CD4-positive, alpha-beta T cell treated with Interleukin-12 subunit alpha and Interleukin-12 subunit beta, for 1 hour (primary cell): ENCODE measurements at regions not wholly inside any gene's neighbourhood (a gene's known extent, or its start where the extent isn't known, plus 50 kb on each side); places are given as distances from the start of the nearest gene placed in this dataset.
"Not testable (repeated sequence)": the region's sequence is repeated elsewhere in the genome, so short reads cannot be mapped to it uniquely, and the experiment has no call there.

Experiments used
- DNase-seq: peaks from one replicate; pipeline ENCODE4 v3.0.0-alpha.2; 2020

GRCh38 chr1:220942278-220942677, 63.0 kb downstream of the HLX start:
- no peak for DNase-seq

GRCh38 chr1:220942914-220943313, 63.7 kb downstream of the HLX start:
- DNase-seq: not testable (repeated sequence)

GRCh38 chr1:220943319-220943996, 64.2 kb downstream of the HLX start:
- DNase-seq: no peak

GRCh38 chr1:220950576-220950975, 71.3 kb downstream of the HLX start:
- no peak for DNase-seq

GRCh38 chr1:220952961-220953643, 73.9 kb downstream of the HLX start:
- DNase-seq: no peak

- DNase-seq: no peak
Measured at GRCh38 chr1:220954321-220955075, 75.3 kb downstream of the HLX start.

- DNase-seq: no peak
Measured at GRCh38 chr1:220955116-220955515, 75.9 kb downstream of the HLX start.

- DNase-seq: no peak
Measured at GRCh38 chr1:220956501-220957232, 77.4 kb downstream of the HLX start.

GRCh38 chr1:220957233-220957605, 78.0 kb downstream of the HLX start:
- no peak for DNase-seq

- DNase-seq: no peak
Measured at GRCh38 chr1:220958234-220958633, 79.0 kb downstream of the HLX start.

GRCh38 chr1:220962031-220962751, 82.9 kb downstream of the HLX start:
- no peak for DNase-seq

- no peak for DNase-seq
Measured at GRCh38 chr1:220966041-220966440, 86.8 kb downstream of the HLX start.

GRCh38 chr1:220966473-220966872, 87.2 kb downstream of the HLX start:
- DNase-seq: no peak

- DNase-seq: no peak
Measured at GRCh38 chr1:220966881-220967611, 87.8 kb downstream of the HLX start.

GRCh38 chr1:220967911-220968310, 88.7 kb downstream of the HLX start:
- no peak for DNase-seq

- not testable (repeated sequence) for DNase-seq
Measured at GRCh38 chr1:220969281-220969680, 90.0 kb downstream of the HLX start.

GRCh38 chr1:220970311-220970710, 91.1 kb downstream of the HLX start:
- no peak for DNase-seq

- no peak for DNase-seq
Measured at GRCh38 chr1:220971221-220971620, 92.0 kb downstream of the HLX start.

- no peak for DNase-seq
Measured at GRCh38 chr1:220974431-220974830, 95.2 kb downstream of the HLX start.

GRCh38 chr1:220976390-220976789, 97.1 kb downstream of the HLX start:
- no peak for DNase-seq

- DNase-seq: no peak
Measured at GRCh38 chr1:220979371-220979770, 100.1 kb downstream of the HLX start.

GRCh38 chr1:220982686-220983085, 103.4 kb downstream of the HLX start:
- DNase-seq: no peak
